ENCODE measurements at regions not wholly inside any gene's neighbourhood (a gene's known extent, or its start where the extent isn't known, plus 50 kb on each side); places are given as distances from the start of the nearest gene placed in this dataset.
A peak's percentile ranks its signal among the peaks of the same experiment; 100 is the strongest.

DNA sequence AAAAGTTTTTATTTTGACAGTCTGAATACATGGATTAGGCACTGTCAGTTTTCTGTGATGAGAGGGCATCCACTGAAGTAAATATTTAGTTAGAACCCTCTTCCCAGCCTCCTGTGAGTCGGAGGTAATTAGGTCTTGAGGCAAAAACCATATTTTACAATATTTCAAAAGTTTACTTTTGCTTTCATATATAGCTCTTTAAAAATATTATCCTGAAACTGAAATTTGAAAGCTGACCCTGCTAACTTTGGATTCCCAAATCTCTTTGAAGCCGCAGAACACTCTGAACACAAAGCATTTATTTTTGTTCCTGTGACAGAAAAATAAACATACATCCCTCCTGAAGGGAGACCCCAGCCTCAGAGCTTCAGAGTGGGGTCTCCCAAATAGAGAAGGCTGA, 317.4 kb downstream of the KIF20B start:
- no peaks in the 10 kb centered on the region for H3K4me1 ChIP-seq (ENCODE audit: control insufficient read depth, extremely low read depth, insufficient read depth, low read length)
- H3K4me2 ChIP-seq (ENCODE audit: extremely low read depth, insufficient read depth, low read length): no peak overlapping the region
- H3K79me2 ChIP-seq (ENCODE audit: control insufficient read depth, insufficient read depth, low read length): no peaks in the 10 kb centered on the region
- H3K27me3 ChIP-seq (ENCODE audit: control insufficient read depth, insufficient read depth, low read length): no peaks in the 10 kb centered on the region
- no peaks in the 10 kb centered on the region for H4K20me1 ChIP-seq (ENCODE audit: control insufficient read depth, extremely low read depth, insufficient read depth, low read length)
- H2AFZ ChIP-seq (ENCODE audit: low read length): no peak overlapping the region
- no peaks in the 10 kb centered on the region for H3K9me3 ChIP-seq (ENCODE audit: control insufficient read depth, insufficient read depth, low read depth, low read length)
- H3K27ac ChIP-seq (ENCODE audit: insufficient read depth, low read length): no peak overlapping the region
- TF ChIP-seq CTCF (conservative IDR thresholded peaks at IDR 0.05 in 1 of 2, IDR thresholded peaks at IDR 0.05 in 1 of 2; ENCODE audit: low read depth in 1 of 2, low read length in 2 of 2): no peak
- TF ChIP-seq EZH2 (IDR thresholded peaks at IDR 0.05; ENCODE audit: low read length, missing control alignments): no peak
- DNase-seq (ENCODE audit: low read depth in 2 of 2): no peak
- no peak overlapping the region for H3K9ac ChIP-seq (ENCODE audit: insufficient read depth, low read length)
- H3K4me3 ChIP-seq (replicated peaks in 1 of 4; ENCODE audit: control extremely low read depth in 1 of 4, insufficient read depth in 1 of 4, low read depth in 3 of 4, low read length in 4 of 4): no peak overlapping the region
- H3K36me3 ChIP-seq (ENCODE audit: control insufficient read depth, insufficient read depth, low read length): no peaks in the 10 kb centered on the region

DNA sequence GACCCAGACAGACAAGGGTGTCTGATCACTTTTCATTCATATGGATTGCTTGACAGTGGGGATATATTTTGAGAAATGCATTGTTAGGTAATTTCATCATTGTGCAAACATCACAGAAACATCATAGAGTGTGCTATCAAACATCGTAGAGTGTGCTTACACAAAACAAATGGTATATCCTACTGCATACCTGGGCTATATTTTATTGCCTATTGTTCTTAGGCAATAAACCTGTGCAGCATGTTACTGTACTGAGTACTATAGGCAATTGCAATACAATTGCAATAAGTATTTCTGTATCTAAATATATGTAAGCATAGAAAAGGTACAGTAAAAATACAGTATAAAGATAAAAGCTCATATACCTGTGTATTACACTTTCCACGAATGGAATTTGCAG, 319.1 kb downstream of the KIF20B start:
- H3K4me3 ChIP-seq (replicated peaks in 1 of 4; ENCODE audit: control extremely low read depth in 1 of 4, insufficient read depth in 1 of 4, low read depth in 3 of 4, low read length in 4 of 4): no peak overlapping the region
- no peaks in the 10 kb centered on the region for H3K79me2 ChIP-seq (ENCODE audit: control insufficient read depth, insufficient read depth, low read length)
- H3K27me3 ChIP-seq (ENCODE audit: control insufficient read depth, insufficient read depth, low read length): no peaks in the 10 kb centered on the region
- no peak overlapping the region for H3K27ac ChIP-seq (ENCODE audit: insufficient read depth, low read length)
- no peak for DNase-seq (ENCODE audit: low read depth in 2 of 2)
- no peak overlapping the region for H2AFZ ChIP-seq (ENCODE audit: low read length)
- H4K20me1 ChIP-seq (ENCODE audit: control insufficient read depth, extremely low read depth, insufficient read depth, low read length): no peaks in the 10 kb centered on the region
- TF ChIP-seq CTCF (conservative IDR thresholded peaks at IDR 0.05 in 1 of 2, IDR thresholded peaks at IDR 0.05 in 1 of 2; ENCODE audit: low read depth in 1 of 2, low read length in 2 of 2) (no peak), EZH2 (IDR thresholded peaks at IDR 0.05; ENCODE audit: low read length, missing control alignments) (no peak)
- H3K9me3 ChIP-seq (ENCODE audit: control insufficient read depth, insufficient read depth, low read depth, low read length): no peaks in the 10 kb centered on the region
- no peaks in the 10 kb centered on the region for H3K36me3 ChIP-seq (ENCODE audit: control insufficient read depth, insufficient read depth, low read length)
- H3K9ac ChIP-seq (ENCODE audit: insufficient read depth, low read length): no peak overlapping the region
- no peak overlapping the region for H3K4me2 ChIP-seq (ENCODE audit: extremely low read depth, insufficient read depth, low read length)
- no peaks in the 10 kb centered on the region for H3K4me1 ChIP-seq (ENCODE audit: control insufficient read depth, extremely low read depth, insufficient read depth, low read length)

DNA sequence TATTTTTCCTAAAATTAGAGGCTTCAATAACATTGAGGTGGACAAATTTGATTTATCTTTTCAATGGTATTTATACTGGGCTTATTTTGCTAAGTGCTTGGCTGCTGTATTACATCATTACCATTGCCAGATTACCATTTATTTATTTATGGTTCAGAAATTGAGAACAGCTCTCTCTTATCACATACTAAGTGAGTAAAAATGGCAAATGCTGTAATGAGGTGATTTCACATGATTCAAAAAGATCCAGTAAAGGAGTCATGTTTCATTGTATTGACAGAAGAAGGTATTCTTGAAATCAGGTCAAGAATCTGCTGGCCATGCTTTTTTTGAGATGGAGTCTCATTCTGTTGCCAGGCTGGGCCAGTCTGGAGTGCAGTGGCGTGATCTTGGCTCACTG, 322.6 kb downstream of the KIF20B start:
- Histone ChIP-seq H3K27me3 (ENCODE audit: control insufficient read depth, insufficient read depth, low read length) (no peaks in the 10 kb centered on the region), H2AFZ (ENCODE audit: low read length) (no peak overlapping the region), H3K36me3 (ENCODE audit: control insufficient read depth, insufficient read depth, low read length) (no peaks in the 10 kb centered on the region), H3K4me3 (replicated peaks in 1 of 4; ENCODE audit: control extremely low read depth in 1 of 4, insufficient read depth in 1 of 4, low read depth in 3 of 4, low read length in 4 of 4) (no peak overlapping the region), H3K79me2 (ENCODE audit: control insufficient read depth, insufficient read depth, low read length) (no peaks in the 10 kb centered on the region), H3K27ac (ENCODE audit: insufficient read depth, low read length) (no peak overlapping the region), H3K4me2 (ENCODE audit: extremely low read depth, insufficient read depth, low read length) (no peak overlapping the region), H3K9ac (ENCODE audit: insufficient read depth, low read length) (no peak overlapping the region), H4K20me1 (ENCODE audit: control insufficient read depth, extremely low read depth, insufficient read depth, low read length) (no peaks in the 10 kb centered on the region), H3K4me1 (ENCODE audit: control insufficient read depth, extremely low read depth, insufficient read depth, low read length) (no peaks in the 10 kb centered on the region), H3K9me3 (ENCODE audit: control insufficient read depth, insufficient read depth, low read depth, low read length) (no peaks in the 10 kb centered on the region)
- no peak for TF ChIP-seq EZH2 (IDR thresholded peaks at IDR 0.05; ENCODE audit: low read length, missing control alignments)
- no peak for TF ChIP-seq CTCF (conservative IDR thresholded peaks at IDR 0.05 in 1 of 2, IDR thresholded peaks at IDR 0.05 in 1 of 2; ENCODE audit: low read depth in 1 of 2, low read length in 2 of 2)
- peak in 1 of 2 donors; percentile 54 for DNase-seq (ENCODE audit: low read depth in 2 of 2)

Measured in fibroblast of lung (primary cell).